ENCODE measurements at regions not wholly inside any gene's neighbourhood (a gene's known extent, or its start where the extent isn't known, plus 50 kb on each side); places are given as distances from the start of the nearest gene placed in this dataset.

- TF ChIP-seq CTCF (conservative IDR thresholded peaks at IDR 0.05; ENCODE audit: low read length) (no peak), EZH2phosphoT487 (IDR thresholded peaks at IDR 0.05; ENCODE audit: borderline replicate concordance, low read depth, low read length) (no peak)
Measured at GRCh38 chr5:63230754-63231153, 652.1 kb downstream of the LRRC70 start.
